Left ventricle myocardium inferior (tissue), 1 donor: ENCODE measurements at regions not wholly inside any gene's neighbourhood (a gene's known extent, or its start where the extent isn't known, plus 50 kb on each side); places are given as distances from the start of the nearest gene placed in this dataset.

ENCODE experiments used
- DNase-seq: peaks from one replicate; pipeline ENCODE4 v3.0.0-alpha.2; 2020
- H3K27ac ChIP-seq: fragments of 200-600 bp; replicated peaks from 2 replicates; pipeline ENCODE4 v1.8.0; 2021
- H3K27me3 ChIP-seq: fragments of 200-600 bp; 2 replicates; pipeline ENCODE4 v1.8.0; 2021; ENCODE audit warnings: low read depth
- H3K36me3 ChIP-seq: fragments of 200-600 bp; 2 replicates; pipeline ENCODE4 v1.8.0; 2021
- H3K4me1 ChIP-seq: fragments of 200-600 bp; 2 replicates; pipeline ENCODE4 v1.8.0; 2021
- H3K4me3 ChIP-seq: fragments of 200-600 bp; 2 replicates; pipeline ENCODE4 v1.8.0; 2021; ENCODE audit warnings: mild to moderate bottlenecking, moderate library complexity
- H3K9me3 ChIP-seq: fragments of 200-600 bp; replicated peaks from 2 replicates; pipeline ENCODE4 v1.8.0; 2021
- CTCF ChIP-seq: fragments of 200-600 bp; IDR thresholded peaks from 2 replicates; pipeline ENCODE4 v1.8.0; 2021; ENCODE audit warnings: antibody characterized with exemption, mild to moderate bottlenecking, borderline replicate concordance
- intact Hi-C: fragments of 100-400 bp; cut with micrococcal nuclease; formaldehyde crosslinking; loops from one replicate; pipeline ENCODE4 v1.11.0; 2022
- donor health status: DM: no; HTN: yes; CAD: no; lungs with severe emphysema.

- peaks cover 17% of the 10 kb centered on the region for H3K27me3 ChIP-seq
- no peaks in the 10 kb centered on the region for H3K9me3 ChIP-seq
- H3K4me3 ChIP-seq, result no peak overlapping the region
- intact Hi-C loops, result no loop called here
- no peaks in the 10 kb centered on the region for H3K36me3 ChIP-seq
- no peaks in the 10 kb centered on the region for H3K4me1 ChIP-seq
- DNase-seq, result no peak
- no peak for TF ChIP-seq CTCF
- H3K27ac ChIP-seq, result no peak overlapping the region
These were observed 333.2 kb downstream of the SOX11 start for GRCh38 chr2:6025391-6025790.

- Histone ChIP-seq H3K27ac (no peak overlapping the region), H3K36me3 (no peaks in the 10 kb centered on the region), H3K9me3 (no peaks in the 10 kb centered on the region), H3K27me3 (peaks cover 17% of the 10 kb centered on the region), H3K4me3 (no peak overlapping the region), H3K4me1 (no peaks in the 10 kb centered on the region)
- TF ChIP-seq CTCF, result no peak
- intact Hi-C loops, result no loop called here
- DNase-seq, result no peak
These were observed 334.9 kb downstream of the SOX11 start for GRCh38 chr2:6027066-6027465.

GRCh38 chr2:6031200-6031867 is 339.1 kb downstream of the SOX11 start:
- intact Hi-C loops, result no loop called here
- Histone ChIP-seq H3K27me3 (peaks cover 18% of the 10 kb centered on the region), H3K9me3 (no peaks in the 10 kb centered on the region), H3K27ac (no peak overlapping the region), H3K36me3 (no peaks in the 10 kb centered on the region), H3K4me3 (no peak overlapping the region), H3K4me1 (no peaks in the 10 kb centered on the region)
- no peak for TF ChIP-seq CTCF
- no peak for DNase-seq

- no peak for DNase-seq
- Histone ChIP-seq H3K9me3 (no peaks in the 10 kb centered on the region), H3K4me3 (no peak overlapping the region), H3K27ac (no peak overlapping the region), H3K36me3 (no peaks in the 10 kb centered on the region), H3K4me1 (no peaks in the 10 kb centered on the region), H3K27me3 (peaks cover 15% of the 10 kb centered on the region)
- intact Hi-C loops, result no loop called here
- no peak for TF ChIP-seq CTCF
These were observed 344.0 kb downstream of the SOX11 start for GRCh38 chr2:6036211-6036610.

- H3K4me3 ChIP-seq, result no peak overlapping the region
- DNase-seq, result no peak
- H3K4me1 ChIP-seq, result no peaks in the 10 kb centered on the region
- H3K27me3 ChIP-seq, result peaks cover 29% of the 10 kb centered on the region
- intact Hi-C loops, result no loop called here
- no peaks in the 10 kb centered on the region for H3K9me3 ChIP-seq
- no peak for TF ChIP-seq CTCF
- no peaks in the 10 kb centered on the region for H3K36me3 ChIP-seq
- no peak overlapping the region for H3K27ac ChIP-seq
These were observed 351.1 kb downstream of the SOX11 start for GRCh38 chr2:6043238-6043637.
